ENCODE measurements at regions not wholly inside any gene's neighbourhood (a gene's known extent, or its start where the extent isn't known, plus 50 kb on each side); places are given as distances from the start of the nearest gene placed in this dataset.

DNA sequence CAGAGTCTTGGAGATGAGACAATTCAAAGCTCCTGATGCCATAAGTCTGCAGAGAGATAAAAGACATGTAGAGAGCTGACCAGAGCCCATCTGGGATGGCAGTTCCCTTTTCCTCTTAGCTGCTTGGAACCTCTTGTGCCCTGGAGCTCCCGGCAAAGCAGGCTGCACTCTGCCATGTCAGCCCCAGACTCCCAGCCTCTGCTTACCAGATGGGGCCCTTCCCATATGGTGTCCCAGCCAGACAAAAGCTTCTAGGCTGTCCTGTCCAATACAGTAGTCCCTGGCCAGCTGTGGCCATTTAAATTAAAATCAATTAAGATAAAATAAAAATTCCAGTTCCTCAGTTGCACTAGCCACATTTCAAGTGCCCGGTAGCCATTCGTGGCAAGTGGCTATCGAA, 303.9 kb downstream of the TTC6 start:
- TF ChIP-seq, protein P1, sequence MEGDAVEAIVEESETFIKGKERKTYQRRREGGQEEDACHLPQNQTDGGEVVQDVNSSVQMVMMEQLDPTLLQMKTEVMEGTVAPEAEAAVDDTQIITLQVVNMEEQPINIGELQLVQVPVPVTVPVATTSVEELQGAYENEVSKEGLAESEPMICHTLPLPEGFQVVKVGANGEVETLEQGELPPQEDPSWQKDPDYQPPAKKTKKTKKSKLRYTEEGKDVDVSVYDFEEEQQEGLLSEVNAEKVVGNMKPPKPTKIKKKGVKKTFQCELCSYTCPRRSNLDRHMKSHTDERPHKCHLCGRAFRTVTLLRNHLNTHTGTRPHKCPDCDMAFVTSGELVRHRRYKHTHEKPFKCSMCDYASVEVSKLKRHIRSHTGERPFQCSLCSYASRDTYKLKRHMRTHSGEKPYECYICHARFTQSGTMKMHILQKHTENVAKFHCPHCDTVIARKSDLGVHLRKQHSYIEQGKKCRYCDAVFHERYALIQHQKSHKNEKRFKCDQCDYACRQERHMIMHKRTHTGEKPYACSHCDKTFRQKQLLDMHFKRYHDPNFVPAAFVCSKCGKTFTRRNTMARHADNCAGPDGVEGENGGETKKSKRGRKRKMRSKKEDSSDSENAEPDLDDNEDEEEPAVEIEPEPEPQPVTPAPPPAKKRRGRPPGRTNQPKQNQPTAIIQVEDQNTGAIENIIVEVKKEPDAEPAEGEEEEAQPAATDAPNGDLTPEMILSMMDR (conservative IDR thresholded peaks at IDR 0.05), result no peak
- DNase-seq (ENCODE audit: extremely low spot score, unreplicated experiment), result no peak
- H3K9me3 Mint-ChIP-seq, result no peaks in the 10 kb centered on the region
- H3K4me3 Mint-ChIP-seq, result no peak overlapping the region
- H3K36me3 Mint-ChIP-seq, result no peaks in the 10 kb centered on the region
- peaks cover 19% of the 10 kb centered on the region for H3K27me3 Mint-ChIP-seq
- no peak overlapping the region for H3K27ac Mint-ChIP-seq
- H3K4me1 Mint-ChIP-seq (ENCODE audit: unreplicated experiment), result no peaks in the 10 kb centered on the region

DNA sequence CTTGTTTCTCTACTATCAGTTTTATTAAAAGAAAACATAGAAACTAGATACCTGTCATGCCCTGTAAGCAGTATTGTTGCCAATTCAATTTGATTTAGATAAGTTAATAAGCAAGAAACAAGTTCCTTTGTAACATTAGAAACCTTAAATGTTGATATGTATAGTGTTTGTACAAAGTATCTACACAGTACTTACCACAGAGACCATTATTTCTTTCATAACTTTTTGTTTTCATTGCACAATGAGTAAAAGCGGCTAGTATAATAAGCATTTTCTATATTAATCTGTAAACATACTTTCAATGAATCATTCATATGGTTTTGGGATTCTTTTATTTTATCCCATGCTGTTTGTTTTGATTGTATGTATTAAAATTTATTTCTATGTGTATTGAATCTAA, 305.1 kb downstream of the TTC6 start:
- Mint-ChIP-seq H3K9me3 (no peaks in the 10 kb centered on the region), H3K4me1 (ENCODE audit: unreplicated experiment) (no peaks in the 10 kb centered on the region), H3K4me3 (no peak overlapping the region), H3K27ac (no peak overlapping the region), H3K27me3 (peaks cover 24% of the 10 kb centered on the region), H3K36me3 (no peaks in the 10 kb centered on the region)
- TF ChIP-seq, protein P1 (conservative IDR thresholded peaks at IDR 0.05), result no peak
- no peak for DNase-seq (ENCODE audit: extremely low spot score, unreplicated experiment)

DNA sequence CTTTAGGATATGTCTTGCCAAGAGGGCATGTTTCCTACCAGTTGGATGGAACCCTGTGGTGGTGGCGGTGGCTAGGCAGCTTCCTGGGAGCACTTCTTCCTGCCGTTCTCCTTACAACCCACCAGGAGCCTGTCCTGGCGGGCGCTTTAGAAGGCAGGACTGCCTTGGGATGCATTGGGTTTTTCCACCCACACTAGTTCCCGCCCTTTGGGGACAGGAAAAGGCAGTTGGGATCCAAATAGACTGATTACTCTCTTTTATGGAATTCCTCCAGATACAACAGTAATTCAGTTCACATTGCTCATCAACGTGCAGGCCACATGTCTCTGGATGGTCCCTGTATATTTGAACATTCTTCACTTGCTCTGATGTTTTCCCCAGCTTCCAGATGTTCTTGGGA, 305.7 kb upstream of the SSTR1 start:
- TF ChIP-seq, protein P1 (conservative IDR thresholded peaks at IDR 0.05), result no peak
- H3K4me1 Mint-ChIP-seq (ENCODE audit: unreplicated experiment), result no peaks in the 10 kb centered on the region
- H3K4me3 Mint-ChIP-seq, result no peak overlapping the region
- peaks cover 24% of the 10 kb centered on the region for H3K27me3 Mint-ChIP-seq
- H3K9me3 Mint-ChIP-seq, result no peaks in the 10 kb centered on the region
- H3K27ac Mint-ChIP-seq, result no peak overlapping the region
- H3K36me3 Mint-ChIP-seq, result no peaks in the 10 kb centered on the region
- DNase-seq (ENCODE audit: extremely low spot score, unreplicated experiment), result no peak

DNA sequence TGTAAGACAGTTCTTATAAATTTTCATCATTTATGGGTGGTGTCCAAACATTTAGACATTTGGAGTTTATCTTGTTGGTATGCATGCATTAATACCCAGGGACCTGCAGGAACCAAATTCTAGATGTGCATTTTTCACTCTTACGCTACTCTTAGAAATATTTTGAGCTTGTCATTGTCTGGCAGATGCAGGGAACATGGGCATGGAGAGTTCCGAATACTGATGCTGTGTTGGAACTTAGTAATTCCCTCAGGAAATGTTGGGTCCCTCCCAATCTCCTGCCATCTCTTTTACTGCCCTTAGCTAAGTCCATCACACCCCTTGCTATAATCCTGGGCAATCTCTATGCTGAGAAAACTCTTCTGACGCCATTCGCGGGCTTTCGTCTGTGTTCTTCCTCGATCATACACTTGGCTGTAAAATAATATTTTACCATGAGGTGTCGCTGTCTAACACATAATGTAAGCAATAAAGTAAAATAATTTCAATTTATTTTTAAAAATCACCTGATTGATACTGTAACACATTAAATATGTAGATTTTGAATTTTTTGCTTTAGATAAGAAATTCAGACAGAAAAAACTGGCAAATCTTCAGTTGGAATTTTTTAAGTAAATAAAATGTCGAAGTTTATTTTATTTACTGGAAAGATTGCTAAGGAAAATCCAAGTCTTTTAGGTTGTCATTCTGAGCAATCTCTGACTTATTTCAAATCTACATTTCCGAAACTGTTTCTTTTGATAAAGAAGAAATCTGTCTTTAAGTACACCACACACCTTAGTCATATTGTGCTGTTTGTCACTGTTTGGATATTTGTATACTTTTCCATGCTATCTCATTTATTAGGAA, 304.1 kb upstream of the SSTR1 start:
- TF ChIP-seq, protein P1 (conservative IDR thresholded peaks at IDR 0.05), result peak; percentile 88
- H3K9me3 Mint-ChIP-seq, result no peaks in the 10 kb centered on the region
- no peaks in the 10 kb centered on the region for H3K4me1 Mint-ChIP-seq (ENCODE audit: unreplicated experiment)
- H3K36me3 Mint-ChIP-seq, result no peaks in the 10 kb centered on the region
- H3K27ac Mint-ChIP-seq, result no peak overlapping the region
- no peak overlapping the region for H3K4me3 Mint-ChIP-seq
- peaks cover 24% of the 10 kb centered on the region for H3K27me3 Mint-ChIP-seq
- no peak for DNase-seq (ENCODE audit: extremely low spot score, unreplicated experiment)

DNA sequence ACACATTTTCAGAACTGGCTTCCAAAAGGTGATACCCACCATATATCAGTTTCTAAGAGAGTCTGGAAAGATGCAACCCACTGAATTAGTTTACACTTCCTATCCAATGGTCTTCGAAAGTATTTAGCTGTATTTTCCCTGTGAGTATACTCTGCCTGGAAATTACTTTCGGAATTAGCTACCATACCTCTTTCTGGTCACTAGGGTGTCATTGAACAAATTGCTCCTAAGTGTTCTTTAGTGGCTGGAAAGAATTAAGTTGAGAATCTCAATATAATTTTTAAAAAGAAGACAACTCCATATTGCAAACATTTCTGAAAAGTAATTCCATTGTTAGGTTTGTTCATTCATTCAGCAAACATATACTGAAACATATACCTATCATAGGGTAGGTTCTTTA, 283.1 kb upstream of the SSTR1 start:
- TF ChIP-seq, protein P1 (conservative IDR thresholded peaks at IDR 0.05), result no peak
- Mint-ChIP-seq H3K9me3 (no peaks in the 10 kb centered on the region), H3K36me3 (no peaks in the 10 kb centered on the region), H3K27ac (no peak overlapping the region), H3K27me3 (peaks cover 3% of the 10 kb centered on the region), H3K4me1 (ENCODE audit: unreplicated experiment) (no peaks in the 10 kb centered on the region), H3K4me3 (no peak overlapping the region)
- DNase-seq (ENCODE audit: extremely low spot score, unreplicated experiment), result no peak

All from type B pancreatic cell (in vitro differentiated cells).